22Rv1 (cell line): ENCODE measurements at regions not wholly inside any gene's neighbourhood (a gene's known extent, or its start where the extent isn't known, plus 50 kb on each side); places are given as distances from the start of the nearest gene placed in this dataset.

ENCODE experiments used
- ZFX ChIP-seq: fragments of 450-650 bp; IDR thresholded peaks from 2 replicates; pipeline ENCODE4 v1.6.1; 2017; ENCODE audit warnings: antibody characterized with exemption, borderline replicate concordance
- TF ChIP-seq, protein P1 (sequence below): fragments of 450-650 bp; IDR thresholded peaks from 2 replicates; pipeline ENCODE4 v1.5.1; 2017; ENCODE audit warnings: mild to moderate bottlenecking

GRCh38 chr14:28502517-28502916 is 264.1 kb upstream of the FOXG1 start:
- TF ChIP-seq, protein P1, sequence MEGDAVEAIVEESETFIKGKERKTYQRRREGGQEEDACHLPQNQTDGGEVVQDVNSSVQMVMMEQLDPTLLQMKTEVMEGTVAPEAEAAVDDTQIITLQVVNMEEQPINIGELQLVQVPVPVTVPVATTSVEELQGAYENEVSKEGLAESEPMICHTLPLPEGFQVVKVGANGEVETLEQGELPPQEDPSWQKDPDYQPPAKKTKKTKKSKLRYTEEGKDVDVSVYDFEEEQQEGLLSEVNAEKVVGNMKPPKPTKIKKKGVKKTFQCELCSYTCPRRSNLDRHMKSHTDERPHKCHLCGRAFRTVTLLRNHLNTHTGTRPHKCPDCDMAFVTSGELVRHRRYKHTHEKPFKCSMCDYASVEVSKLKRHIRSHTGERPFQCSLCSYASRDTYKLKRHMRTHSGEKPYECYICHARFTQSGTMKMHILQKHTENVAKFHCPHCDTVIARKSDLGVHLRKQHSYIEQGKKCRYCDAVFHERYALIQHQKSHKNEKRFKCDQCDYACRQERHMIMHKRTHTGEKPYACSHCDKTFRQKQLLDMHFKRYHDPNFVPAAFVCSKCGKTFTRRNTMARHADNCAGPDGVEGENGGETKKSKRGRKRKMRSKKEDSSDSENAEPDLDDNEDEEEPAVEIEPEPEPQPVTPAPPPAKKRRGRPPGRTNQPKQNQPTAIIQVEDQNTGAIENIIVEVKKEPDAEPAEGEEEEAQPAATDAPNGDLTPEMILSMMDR: no peak
- TF ChIP-seq ZFX: no peak
